Gastrocnemius medialis (tissue), 4 donors: ENCODE measurements at regions not wholly inside any gene's neighbourhood (a gene's known extent, or its start where the extent isn't known, plus 50 kb on each side); places are given as distances from the start of the nearest gene placed in this dataset.
"Not testable (repeated sequence)": the region's sequence is repeated elsewhere in the genome, so short reads cannot be mapped to it uniquely, and the experiment has no call there.

Source experiments
- ATAC-seq, 2 donors: fragments of 150-250 bp; one replicate each; pipeline ENCODE4 v1.9.1; 2016
- DNase-seq, 2 donors: peaks; one replicate each; pipeline ENCODE4 v3.0.0-alpha.2; 2019
- H3K27ac ChIP-seq, 4 donors: fragments of 200-600 bp; sonication (generic); 1 replicate in 1 of 4; 2 replicates in 3 of 4; pipeline ENCODE4 v1.5.1; 2016 to 2018; ENCODE audit warnings: mild to moderate bottlenecking in 2 of 4, moderate library complexity in 1 of 4
- H3K27me3 ChIP-seq, 3 donors: fragments of 200-600 bp; sonication (generic) in 2 of 3; 1 replicate in 1 of 3; 2 replicates in 2 of 3; pipeline versions ENCODE4 v1.5.1 to v1.6.0; 2016 to 2019; ENCODE audit warnings: mild to moderate bottlenecking in 1 of 3, moderate library complexity in 1 of 3
- H3K36me3 ChIP-seq, 2 donors: fragments of 200-600 bp; sonication (generic) in 1 of 2; one replicate each; pipeline ENCODE4 v1.5.1; 2017 to 2018
- H3K4me1 ChIP-seq, 2 donors: fragments of 200-600 bp; sonication (generic) in 1 of 2; one replicate each; pipeline ENCODE4 v1.5.1; 2016 to 2017; ENCODE audit warnings: mild to moderate bottlenecking in 2 of 2
- H3K4me3 ChIP-seq, 4 donors: fragments of 200-600 bp; sonication (generic) in 3 of 4; 1 replicate in 1 of 4; 2 replicates in 3 of 4; pipeline ENCODE4 v1.5.1; 2016 to 2019; ENCODE audit warnings: mild to moderate bottlenecking in 2 of 4
- H3K9me3 ChIP-seq, 3 donors: fragments of 200-600 bp; sonication (generic) in 2 of 3; 1 replicate in 1 of 3; 2 replicates in 2 of 3; pipeline ENCODE4 v1.5.1; 2016 to 2019
- in situ Hi-C, 4 donors: fragments of 200-750 bp; cut with MboI; loops; one replicate each; pipeline versions ENCODE4 v1.15.0 to v1.8.0; 2017; ENCODE audit warnings: low sequenced_read_pairs in 4 of 4
- intact Hi-C: fragments of 100-400 bp; cut with DNase I; formaldehyde crosslinking; loops from one replicate; pipeline ENCODE4 v1.15.1; 2023; ENCODE audit warnings: low total_unique reads

DNA sequence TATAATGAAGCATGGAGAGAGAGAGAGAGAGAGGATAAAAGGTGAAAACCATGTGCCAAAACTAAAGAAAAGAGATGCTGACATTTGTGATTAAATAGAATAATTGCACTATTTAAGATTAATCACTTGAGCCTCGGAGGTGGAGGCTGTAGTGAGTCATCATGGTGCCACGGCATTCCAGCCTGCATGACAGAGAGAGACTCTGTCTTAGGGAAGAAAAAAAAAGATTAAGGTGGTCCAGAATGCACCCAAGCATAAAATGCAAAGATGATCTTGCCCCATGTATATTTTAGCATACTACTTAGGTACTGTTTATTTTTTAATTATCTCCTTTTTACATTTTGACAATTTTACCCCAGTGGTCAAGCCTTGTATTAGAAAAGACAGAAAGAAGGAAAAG lies 742.5 kb downstream of the SPATA31A1 start:
- in situ Hi-C loops, ATAC-seq: not testable (repeated sequence)

DNA sequence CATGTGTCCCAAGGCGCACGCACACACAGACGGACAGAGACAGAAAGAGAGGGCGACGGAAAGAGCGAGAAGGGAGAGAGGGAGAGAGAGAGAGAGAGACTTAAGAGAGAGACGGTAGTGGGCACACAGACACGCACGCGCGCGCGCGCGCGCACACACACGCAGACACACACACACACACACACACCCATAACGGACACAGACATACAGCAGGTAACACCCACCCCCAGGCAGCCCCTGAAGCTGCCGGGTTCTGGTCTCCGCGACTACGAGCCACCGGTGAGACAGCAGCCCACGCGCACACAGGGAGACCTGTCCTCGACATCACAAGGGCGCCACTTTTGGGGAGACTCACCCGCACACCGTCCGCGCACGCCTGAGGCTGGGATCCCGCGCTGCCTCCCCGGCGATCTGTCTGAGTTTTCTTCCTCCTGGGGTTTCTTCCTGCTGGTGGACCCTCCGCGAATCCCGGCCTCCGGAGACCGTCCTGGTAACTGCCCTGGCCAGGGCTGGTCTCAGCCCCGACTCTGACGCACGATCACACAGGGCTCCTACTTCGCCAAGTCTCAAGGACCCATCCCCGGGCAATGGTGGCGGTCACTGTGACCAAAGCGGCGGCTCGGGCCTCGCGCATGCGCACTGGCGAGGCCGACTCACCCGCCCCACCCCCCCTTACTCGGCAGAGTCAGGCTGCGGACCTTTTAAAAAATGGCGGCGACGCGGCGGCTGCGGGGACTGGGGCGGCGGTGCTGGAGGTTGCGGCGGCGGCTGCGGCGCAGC lies 750.7 kb downstream of the SPATA31A1 start:
- Histone ChIP-seq H3K4me3 (peak overlapping the region in 3 of 4 donors; percentile 47 to 75 (median 61)), H3K27ac (peak overlapping the region in 3 of 4 donors; percentile 74 to 85 (median 80))
- H3K27me3 ChIP-seq, in situ Hi-C loops, H3K9me3 ChIP-seq, H3K36me3 ChIP-seq, H3K4me1 ChIP-seq, intact Hi-C loops: not testable (repeated sequence)
- DNase-seq = peak in 1 of 2 donors; percentile 56
- ATAC-seq = peak; percentile 23 to 71

More for the DNA sequence above, 742.5 kb downstream of the SPATA31A1 start:
- H3K27ac ChIP-seq, intact Hi-C loops, H3K27me3 ChIP-seq, H3K4me3 ChIP-seq, DNase-seq, H3K36me3 ChIP-seq, H3K4me1 ChIP-seq, H3K9me3 ChIP-seq: not testable (repeated sequence)

DNA sequence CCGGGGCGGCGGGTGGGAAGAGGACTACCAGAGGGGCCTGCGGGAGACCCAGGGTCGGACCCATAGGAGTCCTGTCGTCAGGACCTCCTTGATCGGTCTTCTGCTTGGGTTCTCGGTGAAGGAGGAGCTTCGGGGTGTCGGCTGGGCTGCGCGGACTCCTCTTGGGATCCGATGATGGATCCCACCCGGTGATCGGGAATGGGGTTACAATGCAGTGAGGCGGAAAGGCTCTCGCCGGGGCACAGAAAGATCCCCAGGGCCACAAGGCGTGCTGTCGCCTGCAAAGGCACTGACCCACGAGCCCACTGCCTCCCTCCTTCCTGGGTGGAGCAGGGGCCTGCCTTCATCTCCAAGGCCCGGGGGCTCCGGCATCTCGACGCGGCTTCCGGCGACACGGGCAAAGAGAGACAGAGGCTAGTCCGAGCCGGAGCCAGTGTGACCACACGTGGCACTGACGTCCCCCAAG lies 751.3 kb downstream of the SPATA31A1 start:
- Histone ChIP-seq H3K27ac (peak overlapping the region in 1 of 4 donors; percentile 85), H3K4me3 (peak overlapping the region in 2 of 4 donors; percentile 48 to 75)
- H3K9me3 ChIP-seq, DNase-seq, in situ Hi-C loops, H3K4me1 ChIP-seq, intact Hi-C loops, H3K27me3 ChIP-seq, H3K36me3 ChIP-seq, ATAC-seq: not testable (repeated sequence)

DNA sequence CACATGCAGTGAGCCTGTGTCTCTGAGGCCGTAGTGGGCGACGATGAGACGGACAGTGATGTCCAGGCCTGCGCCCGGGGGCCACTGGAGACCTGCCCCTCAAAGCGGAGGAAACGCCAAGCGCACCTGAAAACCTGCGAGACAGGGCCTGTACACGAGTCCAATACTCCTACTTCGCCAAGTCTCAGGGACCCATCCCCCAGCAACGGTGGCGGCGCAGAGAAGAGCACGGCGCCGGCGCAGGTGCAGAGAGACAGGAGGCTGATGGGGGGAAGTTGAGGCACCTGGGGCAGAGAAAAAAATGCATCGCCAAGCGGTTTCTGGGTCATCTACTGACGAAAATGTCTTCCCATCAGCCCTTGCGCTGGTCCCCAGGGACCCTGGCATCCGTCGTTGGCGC lies 751.8 kb downstream of the SPATA31A1 start:
- H3K27me3 ChIP-seq, H3K9me3 ChIP-seq, H3K4me1 ChIP-seq, DNase-seq, H3K36me3 ChIP-seq, in situ Hi-C loops, H3K27ac ChIP-seq, intact Hi-C loops, ATAC-seq: not testable (repeated sequence)
- H3K4me3 ChIP-seq = peak overlapping the region in 1 of 4 donors; percentile 75

DNA sequence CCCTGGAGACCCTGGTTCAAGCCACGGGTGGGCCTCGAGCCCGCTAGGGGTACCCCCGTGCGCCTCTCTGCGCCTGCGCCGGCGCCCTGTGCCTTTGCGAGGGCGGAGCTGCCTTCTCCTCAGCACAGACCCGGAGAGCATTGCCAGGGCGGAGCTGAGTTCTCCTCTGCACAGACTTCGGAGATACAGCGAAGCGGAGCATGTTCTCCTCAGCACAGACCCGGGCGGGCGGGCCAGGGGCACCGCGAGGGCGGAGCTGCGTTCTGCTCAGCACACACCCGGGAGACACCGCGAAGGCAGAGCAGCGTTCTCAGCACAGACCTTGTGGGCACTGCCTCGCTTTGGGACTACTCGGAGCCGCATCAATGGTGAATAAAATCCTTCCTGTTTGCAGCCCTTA lies 753.0 kb downstream of the SPATA31A1 start:
- ATAC-seq, H3K36me3 ChIP-seq, intact Hi-C loops, in situ Hi-C loops, H3K9me3 ChIP-seq, H3K4me3 ChIP-seq, H3K4me1 ChIP-seq, H3K27me3 ChIP-seq, H3K27ac ChIP-seq, DNase-seq: not testable (repeated sequence)

DNA sequence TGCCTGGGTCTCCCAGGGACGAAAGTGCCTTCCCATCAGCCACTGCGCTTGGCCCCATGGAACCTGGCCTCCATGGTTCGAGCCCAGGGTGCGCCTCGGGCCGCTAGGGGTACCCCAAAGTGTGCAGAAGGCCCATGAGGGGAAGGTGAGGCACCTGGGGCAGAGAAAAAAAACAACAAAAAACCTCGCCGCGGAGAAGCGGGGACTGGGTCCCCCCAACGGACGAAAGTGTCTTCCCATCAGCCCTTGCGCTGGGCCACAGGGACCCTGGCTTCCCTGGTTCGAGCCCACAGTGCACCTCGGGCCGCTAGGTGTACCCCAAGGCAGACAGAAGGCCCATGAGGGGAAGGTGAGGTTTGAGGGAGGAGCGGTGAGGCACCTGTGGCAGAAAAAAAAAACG lies 755.3 kb downstream of the SPATA31A1 start:
- H3K9me3 ChIP-seq, H3K27ac ChIP-seq, in situ Hi-C loops, DNase-seq, H3K4me3 ChIP-seq, H3K4me1 ChIP-seq, intact Hi-C loops, H3K36me3 ChIP-seq, ATAC-seq, H3K27me3 ChIP-seq: not testable (repeated sequence)

DNA sequence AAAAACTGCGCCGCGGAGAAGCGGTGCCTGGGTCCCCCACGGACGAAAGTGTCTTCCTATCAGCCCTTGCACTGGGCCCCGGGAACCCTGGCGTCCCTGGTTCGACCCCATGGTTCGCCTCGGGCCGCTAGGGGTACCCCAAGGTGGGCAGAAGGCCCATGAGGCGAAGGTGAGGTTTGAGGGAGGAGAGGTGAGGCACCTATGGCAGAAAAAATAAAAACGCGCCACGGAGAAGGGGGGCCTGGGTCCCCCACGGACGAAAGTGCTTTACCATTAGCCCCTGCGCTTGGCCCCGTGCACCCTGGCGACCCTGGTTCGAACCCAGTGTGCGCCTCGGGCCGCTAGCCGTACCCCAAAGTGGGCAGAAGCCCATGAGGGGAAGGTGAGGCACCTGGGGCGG lies 756.1 kb downstream of the SPATA31A1 start:
- H3K9me3 ChIP-seq, DNase-seq, intact Hi-C loops, H3K36me3 ChIP-seq, in situ Hi-C loops, ATAC-seq, H3K4me1 ChIP-seq, H3K27ac ChIP-seq, H3K4me3 ChIP-seq, H3K27me3 ChIP-seq: not testable (repeated sequence)

DNA sequence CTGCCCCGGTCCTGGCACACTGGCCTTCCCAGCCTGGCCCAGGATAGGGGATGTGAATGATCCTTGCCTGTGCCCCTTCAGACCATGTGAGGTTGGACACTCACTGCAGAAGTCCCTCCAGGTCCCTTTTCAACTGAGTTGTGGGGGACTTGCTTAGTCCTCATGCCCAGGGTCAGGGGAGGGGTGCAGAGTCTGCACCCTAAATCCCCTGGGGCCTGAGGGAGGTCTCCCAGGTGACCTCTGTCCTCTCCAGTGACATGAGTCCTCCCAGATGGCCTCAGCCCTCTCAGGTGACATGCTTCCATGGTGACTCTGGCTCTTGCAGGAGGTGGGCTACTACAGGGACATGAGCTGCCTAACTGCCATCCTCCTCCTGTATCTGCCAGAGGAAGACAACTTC lies 775.1 kb downstream of the SPATA31A1 start:
- ATAC-seq, DNase-seq, in situ Hi-C loops, H3K9me3 ChIP-seq, H3K4me3 ChIP-seq, H3K27me3 ChIP-seq, H3K4me1 ChIP-seq, intact Hi-C loops, H3K27ac ChIP-seq, H3K36me3 ChIP-seq: not testable (repeated sequence)

DNA sequence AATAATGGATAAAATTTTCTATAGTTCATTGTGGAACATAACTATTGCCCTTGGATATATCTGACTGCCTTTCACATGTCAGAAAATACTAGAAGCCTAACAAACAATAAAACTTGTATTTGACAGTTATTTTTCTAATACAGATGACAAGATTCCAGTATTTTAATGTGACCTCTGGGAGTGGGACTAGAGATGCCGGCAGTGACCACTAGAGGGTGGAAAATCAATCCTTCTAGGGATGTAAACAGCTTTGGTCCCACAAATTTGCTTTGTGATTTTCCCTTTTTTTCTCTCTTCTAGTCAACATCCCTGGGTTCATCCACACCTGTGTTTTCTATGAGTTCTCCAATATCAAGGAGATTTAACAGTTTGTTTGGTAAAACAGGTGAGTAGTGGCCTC lies 813.7 kb downstream of the SPATA31A1 start:
- H3K4me3 ChIP-seq, H3K36me3 ChIP-seq, H3K27ac ChIP-seq, H3K9me3 ChIP-seq, H3K4me1 ChIP-seq, ATAC-seq, H3K27me3 ChIP-seq, intact Hi-C loops, DNase-seq, in situ Hi-C loops: not testable (repeated sequence)

DNA sequence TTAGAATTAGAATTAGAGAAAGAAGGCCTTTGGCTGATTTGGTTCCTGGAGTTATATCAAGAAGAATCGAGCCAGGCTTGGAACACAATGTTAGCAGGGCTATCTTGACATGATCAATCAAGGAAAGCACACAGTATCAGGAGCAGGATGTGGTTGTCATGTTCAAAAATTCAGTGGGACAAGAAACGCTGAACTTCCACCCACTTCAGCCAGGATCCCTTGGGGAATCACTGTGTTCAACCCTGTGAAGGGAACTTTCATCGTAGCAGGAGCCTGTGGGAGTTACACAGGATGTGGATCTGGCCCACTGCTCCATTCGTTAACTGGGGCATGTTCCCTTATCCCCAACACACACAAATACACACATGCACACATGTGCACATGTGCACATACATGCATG lies 817.8 kb downstream of the SPATA31A1 start:
- H3K9me3 ChIP-seq, H3K36me3 ChIP-seq, intact Hi-C loops, H3K4me1 ChIP-seq, in situ Hi-C loops, H3K27me3 ChIP-seq, ATAC-seq, DNase-seq, H3K27ac ChIP-seq, H3K4me3 ChIP-seq: not testable (repeated sequence)

DNA sequence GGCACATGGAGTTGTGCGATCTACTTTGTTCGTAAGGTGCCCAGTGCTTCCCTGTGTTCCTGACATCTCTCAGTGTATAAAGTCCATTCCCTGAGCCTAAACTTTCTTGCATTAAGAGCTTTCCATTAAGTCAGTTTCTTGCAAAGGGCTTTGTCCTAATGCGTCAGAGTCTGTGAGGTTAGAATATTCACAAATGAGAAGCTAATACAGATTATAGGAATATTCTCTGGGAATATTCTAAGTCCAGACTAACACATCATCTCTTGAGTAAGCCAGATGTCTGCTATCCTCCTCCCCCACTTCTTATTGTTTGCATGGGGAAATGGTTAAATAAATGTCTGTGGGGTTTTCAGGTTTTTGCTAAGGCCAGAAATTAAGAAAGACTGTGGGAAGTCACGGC lies 818.6 kb downstream of the SPATA31A1 start:
- H3K36me3 ChIP-seq, H3K4me1 ChIP-seq, intact Hi-C loops, in situ Hi-C loops, H3K4me3 ChIP-seq, ATAC-seq, H3K27me3 ChIP-seq, H3K27ac ChIP-seq, H3K9me3 ChIP-seq, DNase-seq: not testable (repeated sequence)

DNA sequence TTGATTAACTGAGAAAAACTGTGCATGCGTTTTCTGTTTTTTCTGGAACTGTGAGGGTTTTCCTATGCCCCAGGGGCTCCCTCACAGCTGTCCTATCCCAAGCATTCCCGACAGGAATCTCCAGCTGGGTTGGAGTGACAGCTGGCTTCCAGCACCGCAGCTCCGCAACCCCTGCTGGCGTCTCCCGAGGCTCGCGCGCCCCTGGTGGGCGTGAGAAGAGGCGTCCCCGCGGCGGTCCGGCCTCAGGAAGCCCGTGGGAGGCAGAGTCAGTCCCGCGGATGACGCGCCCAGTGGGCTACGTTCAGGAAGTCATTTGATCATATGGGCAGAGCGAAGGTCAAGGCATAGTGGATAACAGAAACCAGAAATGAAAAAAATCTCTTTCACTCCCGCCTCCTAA lies 821.9 kb downstream of the SPATA31A1 start:
- H3K27ac ChIP-seq, intact Hi-C loops, H3K27me3 ChIP-seq, in situ Hi-C loops, H3K4me3 ChIP-seq, H3K36me3 ChIP-seq, H3K9me3 ChIP-seq, H3K4me1 ChIP-seq, DNase-seq: not testable (repeated sequence)
- ATAC-seq = peak in 1 of 2 donors; percentile 8
